GM12865 (cell line): ENCODE measurements at regions not wholly inside any gene's neighbourhood (a gene's known extent, or its start where the extent isn't known, plus 50 kb on each side); places are given as distances from the start of the nearest gene placed in this dataset.

Source experiments
- DNase-seq: peaks from one replicate; pipeline ENCODE4 v3.0.0; 2010; ENCODE audit warnings: low read depth
- H3K4me3 ChIP-seq: 2 replicates; pipeline ENCODE4 v1.5.1; 2011; ENCODE audit warnings: mild to moderate bottlenecking, low read depth, low read length, control low read depth
- TF ChIP-seq, protein P1 (sequence below): IDR thresholded peaks from 2 replicates; pipeline ENCODE4 v1.5.1; 2011; ENCODE audit warnings: low read length, control low read depth, low read depth, inconsistent platforms; ENCODE audit not compliant: insufficient read depth; ENCODE audit errors: missing control alignments

- no peak overlapping the region for H3K4me3 ChIP-seq
- DNase-seq, result no peak
- TF ChIP-seq, protein P1, sequence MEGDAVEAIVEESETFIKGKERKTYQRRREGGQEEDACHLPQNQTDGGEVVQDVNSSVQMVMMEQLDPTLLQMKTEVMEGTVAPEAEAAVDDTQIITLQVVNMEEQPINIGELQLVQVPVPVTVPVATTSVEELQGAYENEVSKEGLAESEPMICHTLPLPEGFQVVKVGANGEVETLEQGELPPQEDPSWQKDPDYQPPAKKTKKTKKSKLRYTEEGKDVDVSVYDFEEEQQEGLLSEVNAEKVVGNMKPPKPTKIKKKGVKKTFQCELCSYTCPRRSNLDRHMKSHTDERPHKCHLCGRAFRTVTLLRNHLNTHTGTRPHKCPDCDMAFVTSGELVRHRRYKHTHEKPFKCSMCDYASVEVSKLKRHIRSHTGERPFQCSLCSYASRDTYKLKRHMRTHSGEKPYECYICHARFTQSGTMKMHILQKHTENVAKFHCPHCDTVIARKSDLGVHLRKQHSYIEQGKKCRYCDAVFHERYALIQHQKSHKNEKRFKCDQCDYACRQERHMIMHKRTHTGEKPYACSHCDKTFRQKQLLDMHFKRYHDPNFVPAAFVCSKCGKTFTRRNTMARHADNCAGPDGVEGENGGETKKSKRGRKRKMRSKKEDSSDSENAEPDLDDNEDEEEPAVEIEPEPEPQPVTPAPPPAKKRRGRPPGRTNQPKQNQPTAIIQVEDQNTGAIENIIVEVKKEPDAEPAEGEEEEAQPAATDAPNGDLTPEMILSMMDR, result no peak
Observed at GRCh38 chr13:68359105-68359504, 1129.0 kb upstream of the PCDH9 start.

- no peak for DNase-seq
Observed at GRCh38 chr13:68358294-68358705, 1128.2 kb upstream of the PCDH9 start.

DNA sequence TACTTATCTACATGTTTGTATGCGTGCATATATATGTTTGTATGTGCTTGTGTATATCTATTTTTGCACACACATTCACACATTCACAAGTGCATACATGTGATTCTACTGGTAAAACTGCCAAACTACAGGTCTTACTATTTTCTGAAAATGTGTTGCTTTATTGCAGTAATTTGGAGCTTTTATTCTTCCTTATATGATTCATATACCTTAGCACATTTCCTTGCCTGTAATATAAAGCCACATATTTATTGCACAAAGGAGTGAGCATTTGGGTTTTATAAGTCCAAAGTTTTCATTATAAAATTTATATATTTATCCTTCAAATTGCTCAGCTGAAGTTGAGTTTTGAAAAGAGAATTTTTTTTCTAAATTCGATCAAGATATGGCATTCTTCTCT lies 1120.4 kb upstream of the PCDH9 start:
- TF ChIP-seq, protein P1, result no peak
- DNase-seq, result no peak

More at GRCh38 chr13:68358294-68358705, 1128.2 kb upstream of the PCDH9 start:
- no peak overlapping the region for H3K4me3 ChIP-seq
- TF ChIP-seq, protein P1, result no peak

GRCh38 chr13:68347220-68347619 lies 1117.1 kb upstream of the PCDH9 start:
- TF ChIP-seq, protein P1, result no peak
- H3K4me3 ChIP-seq, result no peak overlapping the region
- DNase-seq, result no peak

More for the DNA sequence above, 1120.4 kb upstream of the PCDH9 start:
- H3K4me3 ChIP-seq, result no peak overlapping the region

GRCh38 chr13:68345963-68346531 lies 1115.9 kb upstream of the PCDH9 start:
- H3K4me3 ChIP-seq, result no peak overlapping the region
- no peak for DNase-seq
- TF ChIP-seq, protein P1, result no peak

GRCh38 chr13:68323124-68323523 lies 1093.0 kb upstream of the PCDH9 start:
- no peak overlapping the region for H3K4me3 ChIP-seq
- TF ChIP-seq, protein P1, result no peak
- no peak for DNase-seq

DNA sequence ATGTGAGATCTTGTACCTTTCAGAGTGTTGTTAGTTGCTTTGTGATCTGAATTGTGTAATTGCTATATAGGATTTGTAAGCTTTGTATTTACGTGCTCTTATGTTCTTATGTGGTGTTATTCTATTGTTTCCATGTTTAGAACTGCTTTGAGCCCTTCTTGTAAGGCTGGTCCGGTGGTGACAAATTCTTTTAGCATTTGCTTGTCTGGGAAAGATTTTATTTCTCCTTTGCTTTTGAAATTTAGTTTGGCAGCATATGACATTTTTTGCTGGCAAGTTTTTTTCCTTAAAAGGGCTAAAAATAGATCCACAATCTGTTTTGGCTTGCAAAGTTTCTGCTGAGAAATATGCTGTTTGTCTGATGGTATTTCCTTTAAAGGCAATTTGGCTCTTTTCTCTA lies 1089.2 kb upstream of the PCDH9 start:
- no peak overlapping the region for H3K4me3 ChIP-seq
- TF ChIP-seq, protein P1, result no peak
- no peak for DNase-seq
